HepG2 (cell line): ENCODE measurements at regions not wholly inside any gene's neighbourhood (a gene's known extent, or its start where the extent isn't known, plus 50 kb on each side); places are given as distances from the start of the nearest gene placed in this dataset.

Source experiments
- ATAC-seq: fragments of 200-7000 bp; cut with Tn5 transposase; 3 replicates; pipeline ENCODE4 v1.9.1; 2020; ENCODE audit warnings: mild to moderate bottlenecking, moderate library complexity
- BruUV-seq: library from RNA; stranded (reverse); fragments of 400-500 nt; replicated peaks from 2 replicates; lab custom pipeline; 2021; lab: Mats Ljungman, UMichigan
- CTCF ChIA-PET: fragments of 300-600 bp; formaldehyde crosslinking; extraction: SDS; loops from one replicate; lab custom pipeline; 2021; ENCODE audit warnings: low total read pairs, inconsistent platforms, low intra/inter-chr PET ratio; lab: Yijun Ruan, JAX
- POLR2A ChIA-PET: fragments of 350-600 bp; sonication (Branson Sonifier 250); formaldehyde crosslinking; loops from one replicate; lab custom pipeline; 2020; ENCODE audit warnings: antibody characterized with exemption, inconsistent platforms; lab: Yijun Ruan, JAX
- DNase-seq: peaks from one replicate; pipeline ENCODE4 v3.0.0-alpha.2; 2015; ENCODE audit warnings: low spot score
- FAIRE-seq: peaks from 3 replicates; lab custom pipeline; 2011; peaks lifted over from hg19 to GRCh38; lab: Jason Lieb, UNC
- H2AFZ ChIP-seq: one replicate; pipeline ENCODE4 v1.6.1; 2011; ENCODE audit warnings: low read length, inconsistent platforms
- H3K27ac ChIP-seq: fragments of 300-600 bp; 3 replicates; pipeline ENCODE4 v1.8.0; 2011; ENCODE audit warnings: mixed run types, mild to moderate bottlenecking, mixed read lengths, low read length, inconsistent platforms; ENCODE audit not compliant: insufficient read depth; ENCODE audit errors: extremely low read length
- H3K27me3 ChIP-seq, 2 experiments: fragments of 200-600 bp in 1 of 2; 2 replicates in 1 of 2; 3 replicates in 1 of 2; pipeline versions ENCODE4 v1.6.0 to v1.8.0; 2011; ENCODE audit warnings: low read length in 2 of 2, mild to moderate bottlenecking in 2 of 2, moderate library complexity in 2 of 2, inconsistent platforms in 1 of 2; ENCODE audit not compliant: insufficient read depth in 2 of 2, control insufficient read depth in 1 of 2
- H3K36me3 ChIP-seq, 2 experiments: fragments of 200-600 bp in 1 of 2; replicated peaks in 1 of 2; 2 replicates in 1 of 2; 3 replicates in 1 of 2; pipeline versions ENCODE4 v1.5.1 to v1.8.0; 2011; ENCODE audit warnings: low read length in 2 of 2, inconsistent platforms in 1 of 2; ENCODE audit not compliant: insufficient read depth in 2 of 2, control insufficient read depth in 1 of 2
- H3K4me1 ChIP-seq: 2 replicates; pipeline ENCODE4 v1.5.1; 2012; ENCODE audit warnings: low read length, inconsistent platforms; ENCODE audit not compliant: insufficient read depth
- H3K4me2 ChIP-seq: 2 replicates; pipeline ENCODE4 v1.6.0; 2011; ENCODE audit warnings: low read depth, low read length, inconsistent platforms
- H3K4me3 ChIP-seq, 3 experiments: fragments of 200-600 bp in 1 of 3; sonication (generic), shearing (Covaris generic) in 1 of 3; replicated peaks in 1 of 3; 2 replicates each; pipeline ENCODE4 v1.5.1; 2011 to 2016; ENCODE audit warnings: low read length in 3 of 3, inconsistent platforms in 2 of 3, low read depth in 2 of 3, mild to moderate bottlenecking in 2 of 3, control low read depth in 1 of 3, mixed read lengths in 1 of 3; ENCODE audit not compliant: insufficient read depth in 1 of 3
- H3K79me2 ChIP-seq: one replicate; pipeline ENCODE4 v1.6.1; 2011; ENCODE audit warnings: low read length, inconsistent platforms; ENCODE audit not compliant: insufficient read depth
- H3K9ac ChIP-seq: 2 replicates; pipeline ENCODE4 v1.6.0; 2011; ENCODE audit warnings: mild to moderate bottlenecking, low read depth, low read length, inconsistent platforms; ENCODE audit not compliant: insufficient read depth
- H3K9me3 ChIP-seq: 2 replicates; pipeline ENCODE4 v1.5.1; 2012; ENCODE audit warnings: mild to moderate bottlenecking, low read length
- H4K20me1 ChIP-seq: 2 replicates; pipeline ENCODE4 v1.6.0; 2011; ENCODE audit warnings: inconsistent platforms, mild to moderate bottlenecking, low read length, moderate library complexity; ENCODE audit not compliant: insufficient read depth
- CHD4 ChIP-seq: fragments of 200-600 bp; sonication (generic); IDR thresholded peaks from 2 replicates; pipeline ENCODE4 v1.7.0; 2017; ENCODE audit warnings: mild to moderate bottlenecking, low read length, borderline replicate concordance
- ELK4 ChIP-seq: sonication (generic); formaldehyde crosslinking; IDR thresholded peaks from 2 replicates; pipeline ENCODE4 v1.9.0; 2021; ENCODE audit warnings: missing genetic modification reagents, borderline replicate concordance
- HOMEZ ChIP-seq: IDR thresholded peaks from 2 replicates; pipeline ENCODE4 v1.6.1; 2016; ENCODE audit warnings: low read depth
- MATR3 ChIP-seq: sonication (generic); formaldehyde crosslinking; IDR thresholded peaks from 2 replicates; pipeline ENCODE4 v1.4.0; 2020; ENCODE audit warnings: missing genetic modification reagents
- MIXL1 ChIP-seq: IDR thresholded peaks from 2 replicates; pipeline ENCODE4 v1.6.1; 2016
- MYC ChIP-seq: sonication (generic); formaldehyde crosslinking; IDR thresholded peaks from 2 replicates; pipeline ENCODE4 v1.9.0; 2021; ENCODE audit warnings: missing genetic modification reagents, borderline replicate concordance
- SP5 ChIP-seq: IDR thresholded peaks from 2 replicates; pipeline ENCODE4 v1.6.1; 2016; ENCODE audit warnings: low read depth, borderline replicate concordance
- THAP9 ChIP-seq: sonication (generic); formaldehyde crosslinking; IDR thresholded peaks from 2 replicates; pipeline ENCODE4; 2020; ENCODE audit warnings: missing genetic modification reagents, mild to moderate bottlenecking, borderline replicate concordance
- ZNF510 ChIP-seq: sonication (generic); formaldehyde crosslinking; IDR thresholded peaks from 2 replicates; pipeline ENCODE4 v1.4.0; 2020; ENCODE audit warnings: low read depth, mild to moderate bottlenecking, missing genetic modification reagents
- ZNF710 ChIP-seq: sonication (generic); formaldehyde crosslinking; IDR thresholded peaks from 2 replicates; pipeline ENCODE4 v1.5.0; 2020; ENCODE audit warnings: mild to moderate bottlenecking, missing genetic modification reagents, borderline replicate concordance
- WGBS: methylation state at CpG from one replicate; pipeline ENCODE4 v1.1.6; 2017; ENCODE audit warnings: low lambda C conversion rate; 5-methylcytosine and 5-hydroxymethylcytosine counted together
- in situ Hi-C: cut with HindIII; loops from 2 replicates; pipeline ENCODE4 v1.10.0; 2017; ENCODE audit warnings: low pct_unique_long_range_greater_than_20kb; ENCODE audit not compliant: extremely low pct_ligation_motif_present
- intact Hi-C: fragments of 100-400 bp; cut with micrococcal nuclease; formaldehyde crosslinking; loops from one replicate; pipeline ENCODE4 v1.10.0; 2022; ENCODE audit not compliant: unreplicated experiment

- Histone ChIP-seq H3K27ac (no peak overlapping the region), H4K20me1 (no peaks in the 10 kb centered on the region), H3K27me3 (no peaks in the 10 kb centered on the region), H3K4me1 (no peaks in the 10 kb centered on the region), H3K9ac (no peak overlapping the region), H3K9me3 (no peaks in the 10 kb centered on the region), H3K36me3 (no peaks in the 10 kb centered on the region), H2AFZ (no peak overlapping the region), H3K4me3 (no peak overlapping the region), H3K4me2 (no peak overlapping the region), H3K79me2 (no peaks in the 10 kb centered on the region)
- DNase-seq (no peak), FAIRE-seq (no peak), ATAC-seq (no peak)
- no TSS peak for BruUV-seq
- ChIA-PET CTCF (no interaction called here), POLR2A (no interaction called here)
- TF ChIP-seq MATR3 = no peak
- TF ChIP-seq ZNF510 (CRISPR knock-in tag) = no peak
- TF ChIP-seq MYC = no peak
- no peak for TF ChIP-seq THAP9 (CRISPR knock-in tag)
- TF ChIP-seq SP5 (CRISPR knock-in tag) = no peak
- TF ChIP-seq MIXL1 = no peak
- TF ChIP-seq HOMEZ = no peak
- TF ChIP-seq CHD4 = no peak
- no peak for TF ChIP-seq ELK4
- no peak for TF ChIP-seq ZNF710
- WGBS = 22% methylated on average over 9 of the region's 9 CpGs
- in situ Hi-C loops (no loop called here), intact Hi-C loops (no loop called here)
Observed at GRCh38 chr3:55147856-55148720, 220.2 kb upstream of the LRTM1 start.
